Right lobe of liver (tissue), 4 donors: ENCODE measurements at regions not wholly inside any gene's neighbourhood (a gene's known extent, or its start where the extent isn't known, plus 50 kb on each side); places are given as distances from the start of the nearest gene placed in this dataset.

Experiments used
- POLR2A ChIP-seq: fragments of 450-650 bp; IDR thresholded peaks from one replicate; pipeline ENCODE4 v1.6.1; 2017; ENCODE audit warnings: antibody characterized with exemption, mild to moderate bottlenecking
- TF ChIP-seq, protein P1 (sequence below), 4 donors: fragments of 200-600 bp in 3 of 4; fragments of 450-650 bp in 1 of 4; IDR thresholded peaks; one replicate each; pipeline versions ENCODE4 v1.5.1 to v1.8.0; 2016 to 2022; ENCODE audit warnings: antibody characterized with exemption in 4 of 4, mild to moderate bottlenecking in 2 of 4
- donor health status: DM: no; HTN: no; CAD: no.
- donor health status: DM: no; HTN: no; CAD: no.
- donor health status: DM: no; HTN: yes; CAD: no.

GRCh38 chr2:221915926-221916325, 343.8 kb upstream of the EPHA4 start:
- TF ChIP-seq POLR2A = no peak
- TF ChIP-seq, protein P1, sequence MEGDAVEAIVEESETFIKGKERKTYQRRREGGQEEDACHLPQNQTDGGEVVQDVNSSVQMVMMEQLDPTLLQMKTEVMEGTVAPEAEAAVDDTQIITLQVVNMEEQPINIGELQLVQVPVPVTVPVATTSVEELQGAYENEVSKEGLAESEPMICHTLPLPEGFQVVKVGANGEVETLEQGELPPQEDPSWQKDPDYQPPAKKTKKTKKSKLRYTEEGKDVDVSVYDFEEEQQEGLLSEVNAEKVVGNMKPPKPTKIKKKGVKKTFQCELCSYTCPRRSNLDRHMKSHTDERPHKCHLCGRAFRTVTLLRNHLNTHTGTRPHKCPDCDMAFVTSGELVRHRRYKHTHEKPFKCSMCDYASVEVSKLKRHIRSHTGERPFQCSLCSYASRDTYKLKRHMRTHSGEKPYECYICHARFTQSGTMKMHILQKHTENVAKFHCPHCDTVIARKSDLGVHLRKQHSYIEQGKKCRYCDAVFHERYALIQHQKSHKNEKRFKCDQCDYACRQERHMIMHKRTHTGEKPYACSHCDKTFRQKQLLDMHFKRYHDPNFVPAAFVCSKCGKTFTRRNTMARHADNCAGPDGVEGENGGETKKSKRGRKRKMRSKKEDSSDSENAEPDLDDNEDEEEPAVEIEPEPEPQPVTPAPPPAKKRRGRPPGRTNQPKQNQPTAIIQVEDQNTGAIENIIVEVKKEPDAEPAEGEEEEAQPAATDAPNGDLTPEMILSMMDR (IDR thresholded peaks at IDR 0.05) = no peak
